Endodermal cell (in vitro differentiated cells): ENCODE measurements at regions not wholly inside any gene's neighbourhood (a gene's known extent, or its start where the extent isn't known, plus 50 kb on each side); places are given as distances from the start of the nearest gene placed in this dataset.

Experiments used
- DNase-seq: peaks from one replicate; pipeline ENCODE4 v3.0.0-alpha.2; 2017
- H3K27ac ChIP-seq: 2 replicates; pipeline ENCODE4 v1.5.1; 2013; ENCODE audit warnings: mild to moderate bottlenecking, low read depth, low read length, moderate library complexity
- H3K27me3 ChIP-seq: 2 replicates; pipeline ENCODE4 v1.6.1; 2013; ENCODE audit warnings: mild to moderate bottlenecking, low read length, moderate library complexity; ENCODE audit not compliant: insufficient read depth, control insufficient read depth, poor library complexity, severe bottlenecking
- H3K36me3 ChIP-seq: 2 replicates; pipeline ENCODE4 v1.7.0; 2013; ENCODE audit warnings: mild to moderate bottlenecking, low read length, moderate library complexity; ENCODE audit not compliant: control insufficient read depth, insufficient read depth
- H3K4me1 ChIP-seq: one replicate; pipeline ENCODE4 v1.7.0; 2013; ENCODE audit warnings: low read length; ENCODE audit not compliant: control insufficient read depth, insufficient read depth
- H3K4me3 ChIP-seq: 2 replicates; pipeline ENCODE4 v1.5.1; 2013; ENCODE audit warnings: mild to moderate bottlenecking, low read length, moderate library complexity
- H3K9ac ChIP-seq: 2 replicates; pipeline ENCODE4 v1.6.1; 2013; ENCODE audit warnings: mild to moderate bottlenecking, low read length, moderate library complexity; ENCODE audit not compliant: poor library complexity, severe bottlenecking; ENCODE audit errors: extremely low read depth
- H3K9me3 ChIP-seq: 2 replicates; pipeline ENCODE4 v1.6.1; 2013; ENCODE audit warnings: mild to moderate bottlenecking, low read length, moderate library complexity; ENCODE audit not compliant: control insufficient read depth
- H3K27ac Mint-ChIP-seq: 2 replicates; pipeline ENCODE4 v1.8.0; 2020; ENCODE audit warnings: mixed read lengths
- H3K27me3 Mint-ChIP-seq: 2 replicates; pipeline ENCODE4 v1.8.0; 2021; ENCODE audit warnings: mild to moderate bottlenecking, mixed read lengths; ENCODE audit not compliant: insufficient read depth
- H3K36me3 Mint-ChIP-seq: 2 replicates; pipeline ENCODE4 v1.8.0; 2020; ENCODE audit warnings: low read depth, mixed read lengths
- H3K4me1 Mint-ChIP-seq: 2 replicates; pipeline ENCODE4 v1.8.0; 2020; ENCODE audit warnings: mixed read lengths
- H3K4me3 Mint-ChIP-seq: 2 replicates; pipeline ENCODE4 v1.8.0; 2020; ENCODE audit warnings: mild to moderate bottlenecking, moderate library complexity, mixed read lengths
- H3K9me3 Mint-ChIP-seq: 2 replicates; pipeline ENCODE4 v1.8.0; 2020; ENCODE audit warnings: mild to moderate bottlenecking, mixed read lengths
- WGBS, 2 experiments: methylation state at CpG; one replicate each; pipeline versions ENCODE4 v1.1.5 to v1.1.7; 2013; ENCODE audit warnings: missing lambda C conversion rate in 2 of 2, mixed read lengths in 1 of 2; ENCODE audit not compliant: insufficient coverage in 1 of 2, insufficient read length in 1 of 2; 5-methylcytosine and 5-hydroxymethylcytosine counted together
- TF ChIP-seq, protein P1 (sequence below): fragments of 200-600 bp; sonication (generic); conservative IDR thresholded peaks from 2 replicates; pipeline ENCODE4 v1.5.0; 2021; ENCODE audit warnings: antibody characterized with exemption, mild to moderate bottlenecking

DNA sequence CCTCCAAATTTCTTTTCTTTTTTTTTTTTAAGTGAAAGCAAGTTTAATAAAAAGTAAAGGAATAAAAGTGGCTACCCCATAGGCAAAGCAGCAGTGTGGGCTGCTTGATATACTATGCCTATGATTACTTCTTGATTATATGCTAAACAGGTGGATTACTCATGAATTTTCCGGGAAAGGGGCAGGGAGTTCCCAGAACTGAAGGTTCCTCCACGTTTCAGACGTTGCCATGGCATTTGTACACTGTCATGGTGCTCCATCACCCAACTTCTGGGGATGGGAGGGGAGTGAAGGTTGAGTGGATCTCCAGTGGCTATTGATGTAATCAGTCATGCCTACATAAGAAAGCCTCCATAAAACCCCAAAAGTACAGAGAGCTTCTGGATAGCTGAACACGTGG lies 176.2 kb downstream of the CYP26B1 start:
- H3K27ac ChIP-seq = no peak overlapping the region
- H3K4me1 ChIP-seq = no peaks in the 10 kb centered on the region
- H3K27me3 ChIP-seq = peaks cover 8% of the 10 kb centered on the region
- no peaks in the 10 kb centered on the region for H3K36me3 ChIP-seq
- Mint-ChIP-seq H3K27me3 (peaks cover 18% of the 10 kb centered on the region), H3K9me3 (no peaks in the 10 kb centered on the region), H3K4me1 (no peaks in the 10 kb centered on the region), H3K27ac (no peak overlapping the region), H3K36me3 (no peaks in the 10 kb centered on the region), H3K4me3 (no peak overlapping the region)
- 82% methylated on average over 3 to 4 of the region's 4 CpGs for WGBS, 2 experiments
- no peak overlapping the region for H3K9ac ChIP-seq
- H3K4me3 ChIP-seq = no peak overlapping the region
- H3K9me3 ChIP-seq = no peaks in the 10 kb centered on the region
- TF ChIP-seq, protein P1, sequence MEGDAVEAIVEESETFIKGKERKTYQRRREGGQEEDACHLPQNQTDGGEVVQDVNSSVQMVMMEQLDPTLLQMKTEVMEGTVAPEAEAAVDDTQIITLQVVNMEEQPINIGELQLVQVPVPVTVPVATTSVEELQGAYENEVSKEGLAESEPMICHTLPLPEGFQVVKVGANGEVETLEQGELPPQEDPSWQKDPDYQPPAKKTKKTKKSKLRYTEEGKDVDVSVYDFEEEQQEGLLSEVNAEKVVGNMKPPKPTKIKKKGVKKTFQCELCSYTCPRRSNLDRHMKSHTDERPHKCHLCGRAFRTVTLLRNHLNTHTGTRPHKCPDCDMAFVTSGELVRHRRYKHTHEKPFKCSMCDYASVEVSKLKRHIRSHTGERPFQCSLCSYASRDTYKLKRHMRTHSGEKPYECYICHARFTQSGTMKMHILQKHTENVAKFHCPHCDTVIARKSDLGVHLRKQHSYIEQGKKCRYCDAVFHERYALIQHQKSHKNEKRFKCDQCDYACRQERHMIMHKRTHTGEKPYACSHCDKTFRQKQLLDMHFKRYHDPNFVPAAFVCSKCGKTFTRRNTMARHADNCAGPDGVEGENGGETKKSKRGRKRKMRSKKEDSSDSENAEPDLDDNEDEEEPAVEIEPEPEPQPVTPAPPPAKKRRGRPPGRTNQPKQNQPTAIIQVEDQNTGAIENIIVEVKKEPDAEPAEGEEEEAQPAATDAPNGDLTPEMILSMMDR = no peak
- no peak for DNase-seq

GRCh38 chr2:71965530-71965929 lies 182.1 kb downstream of the CYP26B1 start:
- Histone ChIP-seq H3K27ac (no peak overlapping the region), H3K4me1 (no peaks in the 10 kb centered on the region), H3K9me3 (no peaks in the 10 kb centered on the region), H3K9ac (no peak overlapping the region), H3K36me3 (no peaks in the 10 kb centered on the region), H3K27me3 (no peaks in the 10 kb centered on the region), H3K4me3 (no peak overlapping the region)
- no peaks in the 10 kb centered on the region for H3K36me3 Mint-ChIP-seq
- H3K9me3 Mint-ChIP-seq = no peaks in the 10 kb centered on the region
- WGBS, 2 experiments = 63% methylated on average over 1 of the region's 1 CpG; no CpG with 5 or more reads in 1 of the 2 experiments
- no peaks in the 10 kb centered on the region for H3K4me1 Mint-ChIP-seq
- no peak overlapping the region for H3K4me3 Mint-ChIP-seq
- H3K27me3 Mint-ChIP-seq = peaks cover 5% of the 10 kb centered on the region
- TF ChIP-seq, protein P1 = no peak
- H3K27ac Mint-ChIP-seq = no peak overlapping the region
- DNase-seq = no peak

DNA sequence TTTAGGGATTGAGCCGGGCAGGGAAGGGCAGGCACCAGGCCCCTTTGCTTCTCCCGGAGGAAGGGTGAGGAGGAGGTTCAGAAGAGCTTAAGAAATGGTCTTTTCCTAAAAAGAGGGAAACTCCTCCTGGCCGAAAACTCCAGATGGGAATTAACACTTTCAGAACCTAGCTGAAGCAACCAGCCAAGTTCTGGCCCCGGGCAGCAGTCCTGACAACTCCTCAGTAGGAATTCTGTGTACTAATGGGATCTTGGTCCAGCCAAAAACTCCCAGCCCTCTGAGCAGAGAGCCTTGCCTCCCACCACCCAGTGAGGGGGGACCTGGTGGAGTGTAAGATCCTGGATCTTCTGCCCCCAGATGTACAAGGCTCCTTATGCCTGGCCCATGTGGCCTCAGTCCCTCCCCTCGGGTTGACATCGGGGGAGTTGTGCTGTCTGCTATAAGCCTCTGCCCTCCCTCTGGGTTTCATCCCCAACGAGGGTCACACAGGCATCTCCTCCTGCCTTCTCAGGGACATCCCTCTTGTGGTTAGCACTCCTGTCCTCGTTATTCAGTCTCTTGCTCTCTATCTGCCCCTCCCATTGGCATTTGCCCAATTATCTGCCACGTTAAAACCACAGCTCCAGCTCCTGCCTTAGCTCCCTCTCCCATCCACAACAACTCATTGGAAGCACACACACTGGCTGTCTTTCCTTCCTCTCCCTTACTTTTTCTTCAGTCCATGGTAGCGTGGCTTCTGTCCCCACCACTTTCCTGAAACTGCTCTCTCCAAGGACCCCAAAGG lies 184.6 kb downstream of the CYP26B1 start:
- Histone ChIP-seq H3K27ac (no peak overlapping the region), H3K36me3 (no peaks in the 10 kb centered on the region), H3K4me3 (no peak overlapping the region), H3K4me1 (no peaks in the 10 kb centered on the region), H3K27me3 (no peaks in the 10 kb centered on the region), H3K9me3 (peaks cover 17% of the 10 kb centered on the region), H3K9ac (no peak overlapping the region)
- Mint-ChIP-seq H3K9me3 (peaks cover 14% of the 10 kb centered on the region), H3K27ac (no peak overlapping the region), H3K4me3 (no peak overlapping the region), H3K4me1 (no peaks in the 10 kb centered on the region), H3K27me3 (peaks cover 5% of the 10 kb centered on the region), H3K36me3 (no peaks in the 10 kb centered on the region)
- TF ChIP-seq, protein P1 = no peak
- WGBS, 2 experiments = 80 to 83% methylated on average over 7 to 10 of the region's 10 CpGs
- DNase-seq = no peak
